ENCODE measurements at regions not wholly inside any gene's neighbourhood (a gene's known extent, or its start where the extent isn't known, plus 50 kb on each side); places are given as distances from the start of the nearest gene placed in this dataset.
"Not testable (repeated sequence)": the region's sequence is repeated elsewhere in the genome, so short reads cannot be mapped to it uniquely, and the experiment has no call there.

DNA sequence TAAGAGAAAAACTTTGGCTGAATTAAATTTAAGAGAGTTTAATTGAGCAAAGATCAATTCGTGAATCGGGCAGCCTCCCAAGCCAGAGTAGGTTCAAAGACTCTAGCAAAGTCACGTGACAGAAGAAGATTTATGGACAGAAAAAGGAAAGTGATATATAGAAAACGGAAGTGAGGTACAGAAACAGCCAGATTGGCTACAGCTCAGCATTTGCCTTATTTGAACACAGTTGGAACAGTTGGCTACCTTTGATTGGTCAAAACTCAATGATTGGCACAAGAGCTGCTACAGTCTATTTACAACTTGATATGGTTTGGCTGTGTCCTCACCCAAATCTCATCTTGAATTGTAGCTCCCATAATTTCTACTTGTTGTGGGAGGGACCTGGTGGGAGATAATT is 102.6 kb downstream of the PLG start:
- no peak overlapping the region for H2AFZ ChIP-seq
- H3K36me3 ChIP-seq (ENCODE audit: control insufficient read depth, insufficient read depth, low read length): no peaks in the 10 kb centered on the region
- TF ChIP-seq, protein P1, sequence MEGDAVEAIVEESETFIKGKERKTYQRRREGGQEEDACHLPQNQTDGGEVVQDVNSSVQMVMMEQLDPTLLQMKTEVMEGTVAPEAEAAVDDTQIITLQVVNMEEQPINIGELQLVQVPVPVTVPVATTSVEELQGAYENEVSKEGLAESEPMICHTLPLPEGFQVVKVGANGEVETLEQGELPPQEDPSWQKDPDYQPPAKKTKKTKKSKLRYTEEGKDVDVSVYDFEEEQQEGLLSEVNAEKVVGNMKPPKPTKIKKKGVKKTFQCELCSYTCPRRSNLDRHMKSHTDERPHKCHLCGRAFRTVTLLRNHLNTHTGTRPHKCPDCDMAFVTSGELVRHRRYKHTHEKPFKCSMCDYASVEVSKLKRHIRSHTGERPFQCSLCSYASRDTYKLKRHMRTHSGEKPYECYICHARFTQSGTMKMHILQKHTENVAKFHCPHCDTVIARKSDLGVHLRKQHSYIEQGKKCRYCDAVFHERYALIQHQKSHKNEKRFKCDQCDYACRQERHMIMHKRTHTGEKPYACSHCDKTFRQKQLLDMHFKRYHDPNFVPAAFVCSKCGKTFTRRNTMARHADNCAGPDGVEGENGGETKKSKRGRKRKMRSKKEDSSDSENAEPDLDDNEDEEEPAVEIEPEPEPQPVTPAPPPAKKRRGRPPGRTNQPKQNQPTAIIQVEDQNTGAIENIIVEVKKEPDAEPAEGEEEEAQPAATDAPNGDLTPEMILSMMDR (IDR thresholded peaks at IDR 0.05): no peak
- no peaks in the 10 kb centered on the region for H3K27me3 ChIP-seq (ENCODE audit: control insufficient read depth, insufficient read depth, low read length)
- H3K4me2 ChIP-seq (ENCODE audit: low read length): no peak overlapping the region
- H3K9ac ChIP-seq: no peak overlapping the region
- H3K27ac ChIP-seq: no peak overlapping the region
- H3K9me3 ChIP-seq (ENCODE audit: control insufficient read depth, low read length): no peaks in the 10 kb centered on the region
- no peaks in the 10 kb centered on the region for H3K4me1 ChIP-seq
- H3K79me2 ChIP-seq: no peaks in the 10 kb centered on the region
- H3K4me3 ChIP-seq (ENCODE audit: low read depth, low read length): no peak overlapping the region

DNA sequence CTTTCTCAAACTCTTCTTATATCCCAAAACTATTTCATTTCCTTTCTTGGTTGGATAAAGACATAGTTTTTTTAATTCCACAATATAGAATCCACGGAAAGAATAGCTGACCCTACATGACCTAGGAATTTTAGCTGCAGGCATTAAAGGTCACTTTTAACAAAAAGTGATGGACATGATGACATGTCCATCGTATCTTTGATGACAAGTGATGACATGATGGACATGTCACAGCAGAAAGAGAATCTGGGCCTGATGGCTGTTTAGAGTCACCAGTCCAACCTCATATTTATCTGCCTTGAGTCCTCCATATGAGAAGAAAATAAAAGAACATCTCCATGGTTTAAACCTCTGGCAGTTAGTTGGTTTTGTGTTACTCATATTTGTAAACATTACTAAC is 106.2 kb downstream of the PLG start:
- Histone ChIP-seq H3K4me3 (ENCODE audit: low read depth, low read length) (no peak overlapping the region), H3K9me3 (ENCODE audit: control insufficient read depth, low read length) (no peaks in the 10 kb centered on the region), H3K4me1 (no peaks in the 10 kb centered on the region), H2AFZ (no peak overlapping the region), H3K4me2 (ENCODE audit: low read length) (no peak overlapping the region), H3K9ac (no peak overlapping the region), H3K27ac (no peak overlapping the region), H3K79me2 (no peaks in the 10 kb centered on the region), H3K27me3 (ENCODE audit: control insufficient read depth, insufficient read depth, low read length) (no peaks in the 10 kb centered on the region), H3K36me3 (ENCODE audit: control insufficient read depth, insufficient read depth, low read length) (no peaks in the 10 kb centered on the region)
- TF ChIP-seq, protein P1 (IDR thresholded peaks at IDR 0.05): no peak

DNA sequence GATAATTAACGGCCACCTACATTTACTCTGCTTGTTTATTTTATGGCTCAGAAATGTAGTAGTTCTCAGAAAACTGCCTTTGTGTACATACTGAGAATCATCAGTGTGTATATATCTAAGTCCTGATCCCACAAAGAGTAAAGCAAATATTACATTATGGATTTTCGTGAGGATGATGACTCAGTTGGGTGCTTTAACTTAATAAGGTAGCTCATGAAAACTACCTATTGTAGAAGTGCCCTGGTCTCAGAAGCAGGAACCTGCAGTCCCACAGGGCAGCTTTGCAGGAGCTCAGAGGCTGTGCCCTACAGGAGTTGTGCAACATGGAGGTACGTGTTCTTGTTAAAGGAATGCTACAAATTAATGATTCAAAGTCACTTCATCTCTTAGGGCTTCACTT is 108.2 kb downstream of the PLG start:
- H3K27me3 ChIP-seq (ENCODE audit: control insufficient read depth, insufficient read depth, low read length): no peaks in the 10 kb centered on the region
- H2AFZ ChIP-seq: no peak overlapping the region
- H3K4me3 ChIP-seq (ENCODE audit: low read depth, low read length): no peak overlapping the region
- no peaks in the 10 kb centered on the region for H3K79me2 ChIP-seq
- H3K9ac ChIP-seq: no peak overlapping the region
- no peaks in the 10 kb centered on the region for H3K4me1 ChIP-seq
- TF ChIP-seq, protein P1 (IDR thresholded peaks at IDR 0.05): no peak
- no peaks in the 10 kb centered on the region for H3K36me3 ChIP-seq (ENCODE audit: control insufficient read depth, insufficient read depth, low read length)
- H3K9me3 ChIP-seq (ENCODE audit: control insufficient read depth, low read length): no peaks in the 10 kb centered on the region
- no peak overlapping the region for H3K4me2 ChIP-seq (ENCODE audit: low read length)
- H3K27ac ChIP-seq: no peak overlapping the region

DNA sequence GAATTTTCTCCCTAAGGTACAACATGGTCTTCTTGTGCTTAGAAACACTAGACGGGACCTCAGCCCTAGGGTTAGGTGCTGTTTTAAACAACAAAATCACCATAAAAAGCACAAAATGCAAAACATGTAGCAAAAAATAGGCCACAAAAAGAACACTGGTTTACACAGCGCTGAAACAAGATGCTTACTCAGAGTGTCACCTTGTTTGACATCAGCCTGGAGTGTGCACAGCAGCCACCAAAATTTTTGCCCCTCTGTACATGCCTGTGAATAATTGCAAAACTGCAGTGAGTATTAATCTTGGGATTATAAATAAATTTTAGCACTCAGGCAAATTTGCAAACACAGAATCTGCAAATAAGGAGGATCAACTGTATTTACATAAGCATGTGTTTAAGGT is 110.1 kb downstream of the PLG start:
- Histone ChIP-seq H3K27ac (no peak overlapping the region), H3K27me3 (ENCODE audit: control insufficient read depth, insufficient read depth, low read length) (no peaks in the 10 kb centered on the region), H3K9ac (no peak overlapping the region), H3K79me2 (no peaks in the 10 kb centered on the region), H3K4me1 (no peaks in the 10 kb centered on the region), H3K36me3 (ENCODE audit: control insufficient read depth, insufficient read depth, low read length) (no peaks in the 10 kb centered on the region), H3K9me3 (ENCODE audit: control insufficient read depth, low read length) (no peaks in the 10 kb centered on the region), H2AFZ (no peak overlapping the region), H3K4me2 (ENCODE audit: low read length) (no peak overlapping the region), H3K4me3 (ENCODE audit: low read depth, low read length) (no peak overlapping the region)
- TF ChIP-seq, protein P1 (IDR thresholded peaks at IDR 0.05): no peak

DNA sequence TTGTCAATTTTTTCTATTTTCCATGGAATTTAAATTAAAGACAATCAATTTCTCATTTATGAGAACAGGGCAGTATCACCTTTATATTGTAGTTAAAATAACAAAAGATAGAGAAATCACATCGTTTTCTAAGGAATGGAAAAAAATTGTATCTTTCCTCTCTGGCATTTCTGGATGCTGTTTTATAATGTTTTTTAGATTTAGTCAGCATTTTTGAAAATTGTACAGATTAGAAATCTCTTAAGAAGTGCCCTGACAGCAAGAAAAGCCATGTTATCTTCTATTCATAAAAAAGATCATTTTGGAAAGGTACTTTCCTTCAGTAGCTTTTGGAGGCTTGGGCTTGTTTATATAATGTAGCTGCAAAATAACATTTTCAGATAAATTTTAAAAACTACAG is 116.9 kb downstream of the PLG start:
- no peaks in the 10 kb centered on the region for H3K4me1 ChIP-seq

DNA sequence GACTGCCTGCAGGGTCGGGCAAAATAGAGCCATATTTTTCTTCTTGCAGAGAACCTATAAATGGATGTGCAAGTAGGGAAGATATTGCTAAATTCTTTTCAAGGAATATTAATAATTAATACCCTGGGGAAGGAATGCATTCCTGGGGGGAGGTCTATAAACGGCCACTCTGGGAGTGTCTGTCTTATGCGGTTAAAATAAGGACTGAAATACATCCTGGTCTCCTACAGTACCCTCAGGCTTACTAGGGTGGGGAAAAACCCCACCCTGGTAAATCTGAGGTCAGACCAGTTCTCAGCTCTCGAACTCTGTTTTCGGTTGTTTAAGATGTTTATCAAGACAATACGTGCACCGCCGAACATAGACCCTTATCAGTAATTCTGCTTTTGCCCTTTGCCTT is 118.6 kb downstream of the PLG start:
- H3K27ac ChIP-seq; H3K27me3 ChIP-seq (ENCODE audit: control insufficient read depth, insufficient read depth, low read length); H3K9me3 ChIP-seq (ENCODE audit: control insufficient read depth, low read length); H3K4me3 ChIP-seq (ENCODE audit: low read depth, low read length); H3K4me2 ChIP-seq (ENCODE audit: low read length); H3K9ac ChIP-seq; H3K4me1 ChIP-seq; H3K79me2 ChIP-seq; H3K36me3 ChIP-seq (ENCODE audit: control insufficient read depth, insufficient read depth, low read length); H2AFZ ChIP-seq: not testable (repeated sequence)

More for the DNA sequence above, 116.9 kb downstream of the PLG start:
- no peak overlapping the region for H3K27ac ChIP-seq
- TF ChIP-seq, protein P1 (IDR thresholded peaks at IDR 0.05): no peak
- H2AFZ ChIP-seq: no peak overlapping the region
- H3K4me3 ChIP-seq (ENCODE audit: low read depth, low read length): no peak overlapping the region
- no peaks in the 10 kb centered on the region for H3K79me2 ChIP-seq
- no peak overlapping the region for H3K4me2 ChIP-seq (ENCODE audit: low read length)
- H3K9ac ChIP-seq: no peak overlapping the region
- no peaks in the 10 kb centered on the region for H3K36me3 ChIP-seq (ENCODE audit: control insufficient read depth, insufficient read depth, low read length)
- no peaks in the 10 kb centered on the region for H3K27me3 ChIP-seq (ENCODE audit: control insufficient read depth, insufficient read depth, low read length)
- no peaks in the 10 kb centered on the region for H3K9me3 ChIP-seq (ENCODE audit: control insufficient read depth, low read length)

Data from parathyroid adenoma (tissue), 2 donors.